NOMO-1 treated with dmso at 0.1 percent for 144 hours (cell line): ENCODE measurements at regions not wholly inside any gene's neighbourhood (a gene's known extent, or its start where the extent isn't known, plus 50 kb on each side); places are given as distances from the start of the nearest gene placed in this dataset.

Experiments
- DNase-seq: peaks from one replicate; lab custom pipeline; 2025; ENCODE audit not compliant: unreplicated experiment; lab: John Stamatoyannopoulos, UW

DNA sequence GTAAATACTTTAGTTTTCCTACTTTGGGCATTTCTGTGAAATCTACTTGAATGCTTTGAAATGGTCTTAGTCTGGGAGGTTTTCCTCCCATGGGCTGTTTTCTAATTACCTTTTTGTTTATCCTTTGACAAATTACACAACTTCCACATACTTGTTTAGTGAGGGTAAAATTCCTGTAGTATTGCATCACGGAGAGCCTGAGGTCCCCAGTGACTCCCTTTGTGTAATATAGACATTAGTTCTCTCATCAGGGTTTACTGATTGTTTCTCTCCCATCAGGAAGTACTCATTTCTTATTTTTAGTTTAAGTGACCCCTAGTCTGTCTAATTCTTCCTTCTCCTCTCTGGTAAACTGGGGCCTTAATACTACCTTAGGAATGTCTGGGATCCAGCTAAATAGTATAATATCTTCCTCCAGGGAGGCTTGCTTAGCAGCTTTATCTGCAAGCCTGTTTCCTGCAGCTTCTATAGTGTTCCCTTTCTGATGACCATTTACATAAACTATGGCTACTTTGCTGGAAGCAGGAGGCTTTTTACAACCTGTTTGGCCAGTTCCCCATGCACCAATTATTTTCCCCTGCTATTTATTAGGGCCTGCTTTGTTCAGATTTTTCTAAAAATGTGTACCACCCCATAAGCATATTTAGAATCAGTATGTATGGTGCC is 87.2 kb upstream of the XCR1 start:
- no peak for DNase-seq

GRCh38 chr3:46113608-46114007 is 86.3 kb upstream of the XCR1 start:
- no peak for DNase-seq

GRCh38 chr3:46112984-46113383 is 85.7 kb upstream of the XCR1 start:
- DNase-seq, result no peak

GRCh38 chr3:46112296-46112695 is 85.0 kb upstream of the XCR1 start:
- DNase-seq, result no peak

DNA sequence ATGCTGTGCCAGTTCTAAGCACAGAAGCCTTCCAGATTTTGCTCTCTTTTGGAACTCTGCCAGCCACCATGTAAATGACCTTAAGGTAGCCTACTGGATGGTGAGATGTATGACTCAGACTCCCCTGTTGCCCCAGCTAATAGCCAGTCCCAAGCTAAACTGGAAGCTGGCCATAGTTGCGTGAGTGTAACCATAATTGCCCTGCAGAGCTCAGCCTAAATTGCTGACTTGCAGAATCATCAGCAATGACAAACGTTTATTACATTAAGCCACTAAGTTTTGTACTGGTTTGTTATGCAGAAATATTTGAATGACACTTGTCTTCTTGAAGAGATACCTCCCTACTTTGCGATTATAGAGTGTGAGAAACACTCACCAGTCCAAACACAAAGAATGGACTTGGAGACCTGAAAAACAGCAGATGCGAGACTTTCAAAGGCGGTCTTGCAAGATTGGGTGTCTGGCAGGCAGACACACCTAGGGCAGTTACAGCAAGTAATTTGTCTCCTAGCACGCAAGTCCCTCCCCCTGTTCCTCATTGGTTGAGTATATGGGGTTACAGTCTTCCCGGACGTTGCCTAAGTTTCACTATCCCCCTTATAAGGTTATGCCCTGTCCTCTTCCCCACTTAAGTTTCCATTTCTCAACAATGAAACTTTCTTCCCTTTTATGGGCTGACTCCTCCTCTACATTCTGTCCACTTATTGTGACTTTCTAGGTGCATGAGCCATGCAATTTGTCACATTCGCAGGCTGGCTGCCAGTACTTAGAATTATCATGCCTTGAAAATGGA is 83.6 kb upstream of the XCR1 start:
- DNase-seq, result peak; percentile 97

DNA sequence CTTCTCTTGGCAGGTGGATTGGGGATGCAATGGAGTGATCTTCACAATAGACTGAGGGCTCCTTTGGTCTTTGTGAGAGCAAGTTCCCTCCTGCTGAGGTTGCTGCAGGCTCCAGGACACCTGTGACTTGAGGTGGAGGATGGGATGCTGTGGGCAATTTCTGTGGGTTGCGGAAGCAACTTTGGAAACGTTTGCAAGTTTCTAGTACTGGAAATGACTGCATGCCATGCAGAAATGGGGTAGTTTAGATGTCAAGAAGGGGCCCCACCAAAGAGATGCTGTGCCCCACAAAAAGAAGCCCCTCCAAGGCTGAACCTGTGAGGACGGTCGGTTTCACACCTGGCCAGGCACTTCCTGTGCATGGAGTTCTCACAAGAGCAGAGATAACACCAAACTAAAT is 80.4 kb upstream of the XCR1 start:
- no peak for DNase-seq

GRCh38 chr3:46105306-46105919 is 78.1 kb upstream of the XCR1 start:
- no peak for DNase-seq

DNA sequence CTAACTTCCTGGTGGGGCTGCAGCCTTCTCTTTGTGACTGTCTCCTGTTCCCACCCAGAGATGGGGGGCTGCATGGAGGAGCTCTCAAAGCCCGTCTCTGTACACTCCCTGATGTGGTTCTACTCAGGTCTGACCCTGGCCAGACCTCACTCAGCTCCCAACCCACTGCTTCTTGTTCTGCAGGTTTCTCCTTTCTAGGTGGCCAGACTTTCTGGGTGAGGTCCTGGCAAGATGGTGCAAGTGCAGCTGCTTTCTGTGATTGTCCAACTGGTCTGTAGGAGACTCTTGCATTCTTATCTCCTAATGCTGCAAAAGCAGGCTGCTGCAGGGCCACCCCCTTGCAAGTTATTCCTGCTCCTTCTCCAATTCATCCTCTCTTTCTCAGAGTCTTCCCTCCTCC is 77.4 kb upstream of the XCR1 start:
- no peak for DNase-seq

DNA sequence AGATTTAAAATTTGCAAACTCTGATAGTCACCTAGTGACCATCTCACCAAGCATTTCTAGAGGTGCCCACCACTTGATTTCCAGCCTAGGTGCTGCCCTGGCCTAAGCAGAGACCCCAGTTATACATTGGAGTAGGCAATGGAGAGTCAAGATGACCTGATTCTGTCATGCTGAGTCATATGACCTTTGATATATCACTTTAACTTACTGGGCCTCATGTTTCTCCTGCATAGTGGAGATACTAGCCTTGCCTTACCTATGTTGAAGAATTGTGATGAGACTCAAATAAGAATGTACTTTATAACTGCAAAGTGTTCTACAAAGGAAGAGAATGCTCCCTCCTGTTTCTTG is 75.5 kb upstream of the XCR1 start:
- no peak for DNase-seq

GRCh38 chr3:46102059-46102779 is 74.9 kb upstream of the XCR1 start:
- DNase-seq, result no peak

DNA sequence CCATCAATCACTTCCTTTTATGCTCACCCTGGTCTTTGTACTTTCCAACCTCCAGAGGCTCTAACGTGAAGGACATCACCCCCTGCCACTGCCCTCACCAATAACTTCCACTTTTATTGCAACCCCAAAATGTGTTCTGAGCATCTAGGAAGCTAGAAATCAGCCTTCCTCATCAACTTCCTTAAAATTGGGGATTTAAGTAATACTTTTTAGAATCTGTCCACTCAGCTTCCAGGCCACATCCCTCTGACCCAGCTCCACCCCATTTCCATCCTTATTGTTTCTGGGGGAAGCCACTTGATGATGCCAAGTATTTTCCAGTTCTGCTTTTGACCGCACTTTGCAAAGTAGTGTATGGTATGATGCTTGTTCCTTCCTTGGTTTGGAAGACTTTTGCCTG is 73.5 kb upstream of the XCR1 start:
- DNase-seq, result peak; percentile 86

DNA sequence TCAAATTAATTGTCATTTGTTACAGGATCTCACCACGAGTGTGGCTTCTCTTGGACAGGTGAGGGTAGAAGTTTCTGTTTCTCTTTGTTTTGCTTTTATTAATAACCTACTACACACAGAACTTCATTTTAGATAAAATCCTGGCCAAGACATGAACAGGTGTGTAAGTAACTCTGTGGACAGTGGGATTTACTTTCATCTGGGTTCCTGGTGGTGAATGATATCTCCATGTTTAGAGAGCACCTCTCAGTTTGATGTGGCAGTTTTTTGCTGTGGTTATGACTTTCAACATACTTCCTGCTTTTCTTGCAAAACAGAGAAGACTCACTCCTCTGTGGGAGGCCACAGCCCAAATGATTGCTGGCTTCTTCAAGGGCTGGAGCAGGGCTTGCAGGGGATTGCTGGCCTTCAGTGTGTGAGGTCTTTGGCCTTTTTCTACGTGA is 71.1 kb upstream of the XCR1 start:
- peak; percentile 94 for DNase-seq

DNA sequence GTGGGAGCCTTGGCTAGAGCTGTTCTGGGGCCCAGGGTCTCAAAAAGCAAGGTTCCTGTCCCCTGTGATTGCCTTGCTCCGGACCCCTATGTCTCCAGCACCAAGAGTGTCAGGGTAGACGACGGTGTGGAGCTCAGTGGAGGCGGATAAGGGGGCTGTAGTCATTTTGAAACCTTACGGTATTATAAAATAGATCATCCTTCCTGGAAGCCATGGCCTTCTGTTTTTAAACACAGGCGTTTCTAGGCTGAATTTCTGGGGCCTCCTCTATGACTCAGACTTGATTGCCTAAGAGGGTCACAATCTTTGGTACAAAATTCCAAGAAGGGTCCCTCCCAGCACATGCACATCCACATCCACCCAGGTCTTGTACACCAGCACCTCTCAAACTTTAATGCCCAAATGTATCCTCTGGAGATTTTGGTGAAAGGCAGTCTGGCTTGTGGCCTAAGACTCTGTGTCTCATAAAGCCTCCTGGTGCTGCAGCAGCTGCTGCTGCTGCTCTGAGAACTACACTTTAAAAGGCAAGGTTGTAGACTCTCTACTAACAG is 70.5 kb upstream of the XCR1 start:
- DNase-seq, result peak; percentile 73

- no peak for DNase-seq
Observed at GRCh38 chr3:46096781-46097180, 69.5 kb upstream of the XCR1 start.

- DNase-seq, result no peak
Observed at GRCh38 chr3:46096336-46096735, 69.1 kb upstream of the XCR1 start.

DNA sequence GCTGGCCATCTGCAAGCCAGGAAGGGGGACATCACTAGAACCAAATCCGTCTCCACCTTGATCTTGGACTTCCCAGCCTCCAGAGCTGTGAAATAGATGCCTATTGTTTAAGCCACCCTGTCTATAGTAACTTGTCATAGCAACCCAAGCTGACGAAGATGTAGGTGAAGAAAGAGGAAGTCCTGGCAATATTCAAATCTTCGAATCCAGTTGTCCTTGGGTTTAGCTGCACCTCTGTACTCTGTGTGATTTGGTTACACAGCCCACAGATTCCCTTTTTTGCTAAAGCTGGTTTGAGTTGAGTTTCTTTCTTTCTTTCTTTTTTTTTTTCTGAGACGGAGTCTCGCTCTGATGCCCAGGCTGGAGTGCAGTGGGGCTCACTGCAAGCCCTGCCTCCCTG is 68.0 kb upstream of the XCR1 start:
- DNase-seq, result peak; percentile 75

GRCh38 chr3:46094506-46094905 is 67.2 kb upstream of the XCR1 start:
- DNase-seq, result no peak

GRCh38 chr3:46093966-46094365 is 66.7 kb upstream of the XCR1 start:
- no peak for DNase-seq

DNA sequence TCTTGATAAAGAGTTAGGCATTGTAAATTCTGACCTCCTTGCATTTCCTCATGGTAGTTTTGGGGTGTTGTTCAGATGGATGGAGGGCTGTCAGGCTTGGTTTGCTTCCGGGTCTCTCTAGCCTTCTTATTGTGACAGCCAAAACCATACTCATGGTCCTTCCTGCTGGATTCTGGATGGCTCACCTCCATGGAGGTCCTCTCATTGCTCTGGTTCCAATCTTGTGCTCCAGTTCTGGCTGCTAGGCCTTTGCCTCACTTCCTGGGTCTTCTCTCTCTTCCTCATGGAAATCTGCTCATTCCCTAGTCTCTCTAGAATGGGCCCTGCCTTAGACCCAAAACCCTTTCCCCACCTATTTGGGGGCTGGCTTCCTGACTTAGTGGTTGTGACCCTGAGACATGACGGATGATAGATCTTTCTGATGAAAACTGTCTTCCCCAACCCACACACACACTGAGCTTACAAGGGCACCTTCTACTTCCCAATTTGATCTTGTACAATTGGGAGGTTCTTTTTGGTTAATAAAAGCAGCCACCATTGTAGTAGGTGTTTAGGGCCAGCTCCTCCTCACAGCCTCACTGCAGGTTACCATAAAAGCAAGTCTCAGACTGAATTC is 66.2 kb upstream of the XCR1 start:
- no peak for DNase-seq

DNA sequence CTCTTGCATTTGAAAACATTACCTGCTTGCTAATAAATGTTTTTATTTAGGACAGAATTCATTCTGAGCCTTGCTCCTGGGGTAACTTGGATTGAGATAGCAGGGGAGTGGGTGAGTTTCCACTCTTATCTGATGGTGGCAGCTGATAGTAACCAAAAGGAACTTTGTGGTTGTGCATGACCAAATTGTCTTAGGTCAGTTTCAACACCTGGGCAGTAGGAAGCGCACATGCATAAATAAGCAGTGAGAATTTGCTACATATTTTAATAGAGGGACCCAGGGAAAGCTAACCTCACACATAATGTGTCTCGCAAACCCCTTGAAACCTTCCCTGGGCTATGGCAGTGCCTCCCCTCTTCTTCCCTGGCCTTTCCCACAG is 65.4 kb upstream of the XCR1 start:
- no peak for DNase-seq
